HCT116 (cell line): ENCODE measurements at regions not wholly inside any gene's neighbourhood (a gene's known extent, or its start where the extent isn't known, plus 50 kb on each side); places are given as distances from the start of the nearest gene placed in this dataset.

Experiments
- ATAC-seq: fragments of 200-7000 bp; cut with Tn5 transposase; 2 replicates; pipeline ENCODE4 v1.9.1; 2020; ENCODE audit warnings: mild to moderate bottlenecking, moderate library complexity
- BruUV-seq: library from RNA; stranded (reverse); fragments of 400-500 nt; replicated peaks from 2 replicates; lab custom pipeline; 2021; lab: Mats Ljungman, UMichigan
- CTCF ChIA-PET: fragments of 300-600 bp; sonication (Branson Sonifier 250); formaldehyde crosslinking; loops from one replicate; lab custom pipeline; 2021; ENCODE audit warnings: antibody characterized with exemption; lab: Charles Lee
- POLR2A ChIA-PET: fragments of 300-600, 350-600 bp; sonication (Branson Sonifier 250); formaldehyde crosslinking; loops from one replicate; lab custom pipeline; 2021; ENCODE audit warnings: antibody characterized with exemption; lab: Charles Lee
- RAD21 ChIA-PET, 2 experiments: fragments of 300-600 bp; sonication (Branson Sonifier 250); formaldehyde crosslinking; loops; one replicate each; lab custom pipeline; 2023; ENCODE audit warnings: low total read pairs in 2 of 2; ENCODE audit not compliant: uncharacterized antibody in 2 of 2, unreplicated experiment in 2 of 2, low non-redundant PET in 1 of 2; lab: Charles Lee
- DNase-seq: peaks from one replicate; pipeline ENCODE4 v3.0.0-alpha.2; 2010; ENCODE audit warnings: low read depth, low spot score
- H2AFZ ChIP-seq: fragments of 200-600 bp; shearing (Covaris generic), sonication (generic); 2 replicates; pipeline ENCODE4 v1.6.1; 2017; ENCODE audit warnings: low read depth, mixed run types, mixed read lengths, antibody characterized with exemption, low read length; ENCODE audit not compliant: poor library complexity, severe bottlenecking
- H3K27ac ChIP-seq: 2 replicates; pipeline ENCODE4 v1.5.1; 2012; ENCODE audit warnings: low read depth, low read length
- H3K27me3 ChIP-seq: fragments of 200-600 bp; sonication (generic); 2 replicates; pipeline ENCODE4 v1.6.1; 2016; ENCODE audit warnings: mixed run types, low read length, mixed read lengths; ENCODE audit not compliant: insufficient read depth
- H3K36me3 ChIP-seq, 2 experiments: fragments of 200-500 bp in 1 of 2; fragments of 200-600 bp in 1 of 2; sonication (Bioruptor generic) in 1 of 2; sonication (generic) in 1 of 2; 2 replicates each; pipeline versions ENCODE4 v1.5.1 to v1.6.1; 2014 to 2016; ENCODE audit warnings: low read length in 2 of 2, inconsistent platforms in 1 of 2, mixed read lengths in 1 of 2, mixed run types in 1 of 2; ENCODE audit not compliant: insufficient read depth in 2 of 2, control insufficient read depth in 1 of 2
- H3K4me1 ChIP-seq, 2 experiments: fragments of 200-600 bp in 1 of 2; sonication (generic) in 1 of 2; 2 replicates each; pipeline versions ENCODE4 v1.5.1 to v1.6.1; 2012 to 2017; ENCODE audit warnings: low read length in 2 of 2, inconsistent platforms in 1 of 2, mild to moderate bottlenecking in 1 of 2, mixed read lengths in 1 of 2, mixed run types in 1 of 2, moderate library complexity in 1 of 2; ENCODE audit not compliant: insufficient read depth in 2 of 2, control insufficient read depth in 1 of 2
- H3K4me2 ChIP-seq: fragments of 200-600 bp; sonication (generic); 2 replicates; pipeline ENCODE4 v1.6.1; 2017; ENCODE audit warnings: mixed run types, low read length, mixed read lengths
- H3K4me3 ChIP-seq, 2 experiments: fragments of 200-600 bp in 1 of 2; sonication (generic) in 1 of 2; replicated peaks in 1 of 2; 2 replicates each; pipeline ENCODE4 v1.5.1; 2011 to 2016; ENCODE audit warnings: low read length in 2 of 2, control low read depth in 1 of 2, low read depth in 1 of 2, mild to moderate bottlenecking in 1 of 2, mixed read lengths in 1 of 2, mixed run types in 1 of 2
- H3K79me2 ChIP-seq: fragments of 200-600 bp; sonication (generic); 2 replicates; pipeline ENCODE4 v1.6.1; 2017; ENCODE audit warnings: mild to moderate bottlenecking, mixed run types, low read length, moderate library complexity, mixed read lengths; ENCODE audit not compliant: insufficient read depth
- H3K9ac ChIP-seq: fragments of 200-600 bp; sonication (generic); 2 replicates; pipeline ENCODE4 v1.6.1; 2016; ENCODE audit warnings: low read length, mixed read lengths
- H3K9me2 ChIP-seq: fragments of 200-600 bp; sonication (generic), shearing (Covaris generic); 2 replicates; pipeline ENCODE4 v1.6.1; 2017; ENCODE audit warnings: mixed run types, mild to moderate bottlenecking, moderate library complexity; ENCODE audit not compliant: insufficient read depth
- H3K9me3 ChIP-seq, 2 experiments: fragments of 200-500 bp in 1 of 2; fragments of 200-600 bp in 1 of 2; sonication (Bioruptor generic) in 1 of 2; sonication (generic) in 1 of 2; 2 replicates each; pipeline ENCODE4 v1.6.1; 2014 to 2017; ENCODE audit warnings: low read length in 2 of 2, mixed read lengths in 2 of 2, inconsistent platforms in 1 of 2, low read depth in 1 of 2, mild to moderate bottlenecking in 1 of 2, mixed run types in 1 of 2, moderate library complexity in 1 of 2; ENCODE audit not compliant: control insufficient read depth in 1 of 2, insufficient read depth in 1 of 2
- H4K20me1 ChIP-seq: fragments of 200-600 bp; sonication (generic), shearing (Covaris generic); 2 replicates; pipeline ENCODE4 v1.6.1; 2017; ENCODE audit warnings: mixed run types, mild to moderate bottlenecking, moderate library complexity; ENCODE audit not compliant: insufficient read depth
- CEBPB ChIP-seq: IDR thresholded peaks from 2 replicates; pipeline ENCODE4 v1.6.1; 2012; ENCODE audit warnings: low read depth
- CTCF ChIP-seq, 3 experiments: fragments of 200-600 bp in 1 of 3; sonication (generic) in 1 of 3; IDR thresholded peaks in 2 of 3; conservative IDR thresholded peaks in 1 of 3; 2 replicates each; pipeline ENCODE4 v1.5.1; 2012 to 2017; ENCODE audit warnings: low read depth in 2 of 3, low read length in 2 of 3, antibody characterized with exemption in 1 of 3, borderline replicate concordance in 1 of 3, control low read depth in 1 of 3, mild to moderate bottlenecking in 1 of 3, mixed read lengths in 1 of 3, mixed run types in 1 of 3, moderate library complexity in 1 of 3; ENCODE audit not compliant: insufficient read depth in 1 of 3
- ELF1 ChIP-seq: IDR thresholded peaks from 2 replicates; pipeline ENCODE4 v1.6.1; 2012; ENCODE audit warnings: low read depth, borderline replicate concordance
- FOSL1 ChIP-seq: IDR thresholded peaks from 2 replicates; pipeline ENCODE4 v1.6.1; 2012; ENCODE audit warnings: low read depth
- POLR2A ChIP-seq: IDR thresholded peaks from 2 replicates; pipeline ENCODE4 v1.7.0; 2011; ENCODE audit warnings: borderline replicate concordance; ENCODE audit not compliant: insufficient read depth, insufficient read length; ENCODE audit errors: extremely low read depth
- RAD21 ChIP-seq: IDR thresholded peaks from 2 replicates; pipeline ENCODE4 v1.6.1; 2012; ENCODE audit warnings: low read depth, mild to moderate bottlenecking
- REST ChIP-seq: IDR thresholded peaks from 2 replicates; pipeline ENCODE4 v1.6.1; 2012; ENCODE audit warnings: low read depth
- SIN3A ChIP-seq: IDR thresholded peaks from 2 replicates; pipeline ENCODE4 v1.6.1; 2012; ENCODE audit warnings: low read depth
- TCF7L2 ChIP-seq: IDR thresholded peaks from 2 replicates; pipeline ENCODE4 v1.7.0; 2011; ENCODE audit warnings: borderline replicate concordance, inconsistent platforms; ENCODE audit not compliant: insufficient read depth, insufficient read length; ENCODE audit errors: extremely low read depth
- YY1 ChIP-seq: IDR thresholded peaks from 2 replicates; pipeline ENCODE4 v1.6.1; 2011; ENCODE audit warnings: low read length, low read depth, moderate library complexity, mild to moderate bottlenecking; ENCODE audit not compliant: insufficient replicate concordance; ENCODE audit errors: extremely low read depth
- ZBTB33 ChIP-seq: IDR thresholded peaks from 2 replicates; pipeline ENCODE4 v1.6.1; 2011; ENCODE audit warnings: mild to moderate bottlenecking, low read length, moderate library complexity; ENCODE audit not compliant: insufficient replicate concordance; ENCODE audit errors: extremely low read depth
- ZFX ChIP-seq: fragments of 450-650 bp; IDR thresholded peaks from 2 replicates; pipeline ENCODE4 v1.6.1; 2017
- intact Hi-C: fragments of 100-400 bp; cut with micrococcal nuclease; formaldehyde crosslinking; loops from 2 replicates; pipeline ENCODE4 v1.10.0; 2022

- Histone ChIP-seq H3K79me2 (no peaks in the 10 kb centered on the region), H3K9ac (no peak overlapping the region), H3K4me3 (no peak overlapping the region), H3K9me2 (no peaks in the 10 kb centered on the region), H4K20me1 (no peaks in the 10 kb centered on the region), H3K27me3 (no peaks in the 10 kb centered on the region), H3K4me1 (peaks cover 32 to 44% of the 10 kb centered on the region in 2 experiments), H3K27ac (no peak overlapping the region), H2AFZ (no peak overlapping the region)
- intact Hi-C loops, result no loop called here
- BruUV-seq, result no TSS peak
- ChIA-PET POLR2A (interaction anchor here (0.8 kb wide), 1 partner anchor 13 kb away, joined by 4 read pairs; no protein-coding TSS in a partner anchor), CTCF (interaction anchor here (0.7 to 1.0 kb wide), 2 partner anchors 71 to 215 kb away, joined by 3 to 4 read pairs; no protein-coding TSS in a partner anchor), RAD21 (no interaction called here)
- no peak for ATAC-seq
- TF ChIP-seq SIN3A, result no peak
- no peak for TF ChIP-seq ELF1
- TF ChIP-seq YY1, result no peak
- no peak for TF ChIP-seq TCF7L2
- TF ChIP-seq RAD21, result peak; percentile 25
- peak in 1 of 3 experiments; percentile 15; a peak in 1 of 6 replicates for TF ChIP-seq CTCF (IDR thresholded peaks at IDR 0.05 in 2 of 3, conservative IDR thresholded peaks at IDR 0.05 in 1 of 3; ENCODE audit: borderline replicate concordance in 1 of 3, insufficient read depth in 1 of 3, low read depth in 2 of 3, low read length in 2 of 3)
- TF ChIP-seq ZFX, result no peak
- TF ChIP-seq REST, result no peak
- no peak for TF ChIP-seq ZBTB33
- no peak for TF ChIP-seq FOSL1
- TF ChIP-seq CEBPB, result no peak
- TF ChIP-seq POLR2A, result no peak
- TF ChIP-seq, all 23 proteins: peak for 2
- H3K4me2 ChIP-seq, result no peak overlapping the region
- no peak for DNase-seq
- no peaks in the 10 kb centered on the region for H3K9me3 ChIP-seq
- H3K36me3 ChIP-seq, result no peaks in the 10 kb centered on the region
These were observed 231.4 kb upstream of the WSCD1 start for GRCh38 chr17:5838661-5839300.
